Chondrocyte (in vitro differentiated cells): ENCODE measurements at regions not wholly inside any gene's neighbourhood (a gene's known extent, or its start where the extent isn't known, plus 50 kb on each side); places are given as distances from the start of the nearest gene placed in this dataset.
A peak's percentile ranks its signal among the peaks of the same experiment; 100 is the strongest.

Experiments
- DNase-seq: peaks from one replicate; pipeline ENCODE4 v3.0.0; 2021; ENCODE audit warnings: mixed read lengths, low spot score
- H3K27ac Mint-ChIP-seq: one replicate; pipeline ENCODE4 v1.8.0; 2021; ENCODE audit warnings: mild to moderate bottlenecking, moderate library complexity, mixed read lengths; ENCODE audit not compliant: unreplicated experiment
- H3K27me3 Mint-ChIP-seq: 2 replicates; pipeline ENCODE4 v1.8.0; 2021; ENCODE audit warnings: low read depth, mixed read lengths
- H3K36me3 Mint-ChIP-seq: 2 replicates; pipeline ENCODE4 v1.8.0; 2021; ENCODE audit warnings: low read depth, mixed read lengths
- H3K4me1 Mint-ChIP-seq: 2 replicates; pipeline ENCODE4 v1.8.0; 2021; ENCODE audit warnings: low read depth, mild to moderate bottlenecking, mixed read lengths
- H3K4me3 Mint-ChIP-seq: one replicate; pipeline ENCODE4 v1.8.0; 2021; ENCODE audit warnings: mild to moderate bottlenecking, moderate library complexity, mixed read lengths; ENCODE audit not compliant: unreplicated experiment
- H3K9me3 Mint-ChIP-seq: 2 replicates; pipeline ENCODE4 v1.8.0; 2021; ENCODE audit warnings: low read depth, mixed read lengths
- CTCF ChIP-seq: fragments of 200-600 bp; sonication (generic); IDR thresholded peaks from 2 replicates; pipeline ENCODE4 v1.5.0; 2021; ENCODE audit warnings: antibody characterized with exemption, mild to moderate bottlenecking, moderate library complexity

GRCh38 chrX:16459008-16459407 lies 190.9 kb upstream of the S100G start:
- Mint-ChIP-seq H3K36me3 (peaks cover 1% of the 10 kb centered on the region), H3K27me3 (no peaks in the 10 kb centered on the region), H3K4me3 (no peak overlapping the region), H3K9me3 (no peaks in the 10 kb centered on the region), H3K27ac (no peak overlapping the region), H3K4me1 (peaks cover 15% of the 10 kb centered on the region)
- DNase-seq: no peak
- TF ChIP-seq CTCF: no peak

- no peak for TF ChIP-seq CTCF
- no peaks in the 10 kb centered on the region for H3K9me3 Mint-ChIP-seq
- no peak overlapping the region for H3K4me3 Mint-ChIP-seq
- H3K4me1 Mint-ChIP-seq: peaks cover 24% of the 10 kb centered on the region
- H3K36me3 Mint-ChIP-seq: no peaks in the 10 kb centered on the region
- no peak overlapping the region for H3K27ac Mint-ChIP-seq
- peak; percentile 53 for DNase-seq
- no peaks in the 10 kb centered on the region for H3K27me3 Mint-ChIP-seq
Measured at GRCh38 chrX:16461968-16462367, 188.0 kb upstream of the S100G start.

DNA sequence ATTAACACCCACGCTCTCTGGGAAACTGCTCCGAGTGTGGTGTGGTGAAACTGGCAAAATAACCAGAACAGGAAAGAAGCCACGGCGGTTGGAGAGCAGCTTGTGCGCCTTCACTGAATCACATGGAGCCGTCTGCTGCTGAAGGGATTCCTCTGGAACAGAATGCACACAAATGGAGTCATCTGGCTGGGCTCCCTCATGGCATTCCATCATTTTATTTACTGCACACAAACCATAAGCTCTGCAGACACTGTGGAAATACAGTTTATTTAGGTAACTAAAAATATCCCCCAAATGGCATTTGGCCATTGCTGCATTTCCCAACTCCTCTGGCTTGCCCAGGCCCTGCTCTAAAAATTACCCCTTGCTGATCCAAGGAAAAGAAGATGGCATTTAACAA lies 187.0 kb upstream of the S100G start:
- no peak for DNase-seq

GRCh38 chrX:16464369-16464768 lies 185.6 kb upstream of the S100G start:
- Mint-ChIP-seq H3K9me3 (no peaks in the 10 kb centered on the region), H3K36me3 (no peaks in the 10 kb centered on the region), H3K4me1 (peaks cover 24% of the 10 kb centered on the region), H3K27me3 (no peaks in the 10 kb centered on the region), H3K27ac (no peak overlapping the region), H3K4me3 (no peak overlapping the region)
- DNase-seq: no peak
- no peak for TF ChIP-seq CTCF

More for the DNA sequence above, 187.0 kb upstream of the S100G start:
- no peak for TF ChIP-seq CTCF
- Mint-ChIP-seq H3K4me1 (peaks cover 24% of the 10 kb centered on the region), H3K4me3 (peak overlapping the region; percentile 25), H3K9me3 (no peaks in the 10 kb centered on the region), H3K27ac (peak overlapping the region; percentile 84), H3K36me3 (no peaks in the 10 kb centered on the region), H3K27me3 (no peaks in the 10 kb centered on the region)

- no peak overlapping the region for H3K27ac Mint-ChIP-seq
- no peaks in the 10 kb centered on the region for H3K27me3 Mint-ChIP-seq
- H3K4me3 Mint-ChIP-seq: no peak overlapping the region
- no peak for TF ChIP-seq CTCF
- H3K9me3 Mint-ChIP-seq: no peaks in the 10 kb centered on the region
- DNase-seq: no peak
- H3K4me1 Mint-ChIP-seq: peaks cover 24% of the 10 kb centered on the region
- no peaks in the 10 kb centered on the region for H3K36me3 Mint-ChIP-seq
Measured at GRCh38 chrX:16465081-16465876, 184.7 kb upstream of the S100G start.
